CD4-positive, alpha-beta T cell treated with Interleukin-17A for 4 hours (primary cell): ENCODE measurements at regions not wholly inside any gene's neighbourhood (a gene's known extent, or its start where the extent isn't known, plus 50 kb on each side); places are given as distances from the start of the nearest gene placed in this dataset.

Source experiments
- DNase-seq: peaks from one replicate; pipeline ENCODE4 v3.0.0-alpha.2; 2020; ENCODE audit warnings: mixed read lengths

GRCh38 chr1:193676996-193677549 is 490.7 kb upstream of the B3GALT2 start:
- DNase-seq, result no peak

DNA sequence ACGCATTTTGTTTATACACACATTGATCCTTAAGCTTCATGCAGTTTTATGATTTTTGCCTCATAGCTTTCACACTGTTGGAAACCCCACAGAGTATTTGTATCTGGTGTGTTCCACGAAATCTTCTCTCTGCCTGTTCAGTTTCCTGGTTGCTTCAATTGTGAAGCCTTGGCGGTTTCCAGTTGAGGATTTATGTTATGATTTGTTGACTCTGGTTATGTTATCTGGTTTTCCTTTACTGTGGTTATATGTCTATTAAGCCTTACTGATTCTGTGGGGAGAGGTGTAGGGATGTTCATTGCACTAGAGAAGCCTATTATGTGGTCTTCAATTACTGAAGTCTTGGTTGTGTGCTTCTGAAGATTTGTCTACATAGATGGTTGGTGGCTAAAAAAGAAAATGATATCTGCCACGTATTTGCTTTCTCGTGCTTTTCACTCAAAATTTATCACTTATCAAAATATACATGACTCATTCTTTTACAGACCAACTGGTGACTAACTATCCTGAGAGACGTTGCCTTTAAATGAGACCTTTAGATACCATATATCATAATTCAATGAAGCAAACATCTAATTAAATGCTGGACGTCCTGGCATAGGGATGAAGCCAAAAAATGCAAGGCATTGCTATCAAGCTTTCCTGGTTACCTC is 488.0 kb upstream of the B3GALT2 start:
- DNase-seq, result no peak

GRCh38 chr1:193666485-193667083 is 480.2 kb upstream of the B3GALT2 start:
- DNase-seq, result no peak

DNA sequence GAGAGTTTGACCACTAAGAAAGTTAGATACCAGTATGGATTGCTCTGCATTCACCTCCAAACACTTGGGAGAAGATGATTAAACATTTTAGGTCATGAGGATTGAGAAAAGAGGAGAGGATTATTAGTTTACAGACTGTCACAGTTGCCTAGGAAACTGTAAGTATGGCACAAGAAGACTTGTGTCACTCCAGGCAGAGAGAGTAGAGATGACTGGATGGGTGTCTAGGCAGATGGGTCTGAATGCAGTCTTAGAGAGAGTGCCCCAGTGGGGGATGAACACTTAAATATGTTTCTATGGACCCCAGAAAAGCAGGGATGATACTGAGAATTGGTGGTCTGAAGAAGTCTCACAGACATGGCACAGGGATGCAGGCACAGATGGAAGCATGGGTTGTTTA is 477.6 kb upstream of the B3GALT2 start:
- DNase-seq, result no peak

GRCh38 chr1:193662030-193662429 is 475.6 kb upstream of the B3GALT2 start:
- DNase-seq, result no peak

DNA sequence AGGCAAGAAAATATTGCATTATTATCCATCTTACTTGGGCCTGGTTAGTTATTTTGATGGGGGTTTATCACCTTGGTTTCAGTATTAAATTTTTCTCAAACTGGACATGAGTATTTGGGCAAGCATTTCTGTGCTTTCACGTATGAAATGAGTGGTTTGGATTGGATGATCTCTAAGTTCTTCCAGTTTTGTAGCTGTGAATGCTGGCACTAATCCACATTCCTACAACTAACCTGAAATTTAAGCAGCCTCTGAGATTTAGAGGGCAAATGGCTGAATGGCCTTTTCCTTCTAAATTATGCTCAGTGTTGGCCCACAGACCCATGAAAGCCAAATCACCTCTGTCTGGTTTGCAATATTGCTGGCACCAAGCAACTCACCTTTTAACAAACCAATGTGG is 475.0 kb upstream of the B3GALT2 start:
- DNase-seq, result no peak

GRCh38 chr1:193660428-193660827 is 474.0 kb upstream of the B3GALT2 start:
- no peak for DNase-seq

DNA sequence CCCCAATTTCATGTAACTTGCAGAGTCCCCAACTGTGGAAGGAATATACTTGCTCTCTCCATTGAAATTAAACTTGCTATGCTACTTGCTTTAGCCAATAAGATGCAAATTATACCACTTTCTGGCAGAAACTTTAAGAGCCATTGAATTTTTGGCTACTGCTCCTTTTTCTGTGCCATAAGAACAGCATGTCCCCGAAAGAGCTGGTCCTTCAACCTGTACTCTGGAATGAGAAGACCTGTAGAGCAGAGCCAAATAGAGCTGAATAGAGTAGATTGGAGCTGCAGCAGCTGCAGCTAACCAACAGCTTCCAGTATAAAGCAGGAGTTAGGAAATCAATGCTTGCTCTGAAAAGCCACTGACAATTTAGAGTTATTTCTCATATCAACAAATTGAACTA is 472.3 kb upstream of the B3GALT2 start:
- DNase-seq, result no peak

GRCh38 chr1:193658081-193658480 is 471.7 kb upstream of the B3GALT2 start:
- DNase-seq, result no peak

DNA sequence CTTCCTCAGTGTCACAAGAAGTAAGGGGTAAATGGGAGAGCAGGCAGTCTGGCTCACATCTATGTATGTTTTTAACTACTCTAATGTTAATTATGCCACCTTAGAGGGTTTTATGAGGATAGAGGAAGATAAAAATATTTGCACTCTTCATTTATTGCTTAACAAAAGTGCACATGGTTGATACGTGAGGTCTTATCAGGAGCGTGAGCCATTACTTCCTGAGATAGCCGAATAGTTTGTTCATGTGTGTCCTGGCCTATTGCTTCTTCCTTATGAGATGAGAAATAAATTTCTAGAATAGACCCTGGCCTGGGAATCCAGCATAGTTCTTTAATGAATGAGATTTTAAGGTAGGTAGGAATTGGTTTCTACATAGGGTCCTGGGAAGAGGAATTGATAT is 471.1 kb upstream of the B3GALT2 start:
- DNase-seq, result no peak

GRCh38 chr1:193656841-193657240 is 470.4 kb upstream of the B3GALT2 start:
- no peak for DNase-seq

- no peak for DNase-seq
These were observed 468.7 kb upstream of the B3GALT2 start for GRCh38 chr1:193654951-193655735.

DNA sequence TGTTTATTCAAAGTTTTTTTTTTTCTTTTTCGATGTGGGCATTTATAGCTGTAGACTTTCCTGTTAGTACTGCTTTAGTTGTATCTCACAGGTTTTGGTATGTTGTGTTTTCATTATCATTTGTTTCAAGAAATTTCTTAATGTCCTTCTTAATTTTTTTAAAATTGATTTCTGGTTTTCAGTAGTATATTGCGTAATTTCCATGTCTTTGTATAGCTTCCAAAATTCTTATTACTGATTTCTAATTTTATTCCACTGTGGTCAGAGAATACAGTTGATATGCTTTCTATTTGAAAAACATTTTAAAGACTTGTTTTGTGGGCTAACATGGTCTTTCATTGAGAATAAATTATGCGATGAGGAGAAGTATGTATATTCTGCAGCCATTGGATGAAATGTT is 463.2 kb upstream of the B3GALT2 start:
- DNase-seq, result no peak

DNA sequence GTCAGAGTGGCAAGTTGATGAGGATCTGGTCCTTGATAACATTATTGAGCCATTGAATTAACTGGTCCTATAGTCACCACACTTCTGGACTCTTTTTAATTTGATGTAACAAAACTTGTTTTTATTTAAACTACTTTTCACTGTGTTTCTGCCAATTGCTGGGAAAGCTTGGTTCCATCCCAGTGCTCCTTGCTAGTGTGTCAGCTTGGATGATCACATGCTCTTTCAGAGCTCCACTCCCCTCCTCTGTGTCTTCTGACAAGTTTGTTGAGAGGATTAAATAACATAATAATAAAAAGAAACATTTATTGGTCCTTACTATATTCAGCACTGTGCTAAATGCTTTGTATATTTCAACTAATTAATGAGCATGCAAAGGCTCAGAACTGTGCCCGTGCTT is 448.5 kb upstream of the B3GALT2 start:
- DNase-seq, result no peak

DNA sequence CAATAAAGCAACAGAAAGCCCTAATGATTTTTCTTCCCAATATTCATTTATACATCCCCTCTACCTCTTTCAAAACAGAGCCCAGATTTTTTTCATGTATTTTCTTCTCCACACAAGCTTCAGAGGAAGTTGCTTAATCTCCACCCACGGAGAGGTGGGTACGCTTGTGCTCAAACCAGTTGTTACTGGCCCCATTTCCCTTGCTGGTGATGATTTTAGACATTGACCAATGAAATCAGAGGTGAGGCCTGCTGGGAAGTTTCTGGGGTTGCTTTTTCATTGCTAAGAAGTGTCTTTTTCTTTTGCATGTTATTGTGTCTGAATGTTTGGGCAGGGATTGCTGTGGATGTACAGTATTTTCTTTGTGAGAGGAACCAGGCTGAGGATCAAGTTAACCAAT is 448.1 kb upstream of the B3GALT2 start:
- peak; percentile 15 for DNase-seq

DNA sequence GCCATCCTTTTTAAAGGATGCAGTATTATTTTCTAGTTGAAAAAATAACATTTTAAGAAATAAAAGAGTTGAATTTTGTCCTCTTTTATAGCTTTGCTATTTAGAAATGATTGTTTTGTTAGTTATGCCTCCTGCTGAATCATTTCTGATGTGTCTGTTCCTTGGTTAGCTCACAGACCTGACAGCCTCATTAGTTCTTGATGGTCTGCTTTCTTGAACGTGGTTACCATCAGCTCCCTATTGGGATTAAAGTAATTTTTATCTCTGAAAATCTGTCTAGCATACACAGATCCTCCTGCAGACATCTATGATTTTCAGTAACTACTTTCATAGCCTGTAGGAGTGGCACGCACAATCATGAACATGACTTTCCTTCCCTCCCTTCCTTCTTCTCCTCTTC is 447.6 kb upstream of the B3GALT2 start:
- DNase-seq, result no peak

- no peak for DNase-seq
These were observed 446.7 kb upstream of the B3GALT2 start for GRCh38 chr1:193633093-193633492.

DNA sequence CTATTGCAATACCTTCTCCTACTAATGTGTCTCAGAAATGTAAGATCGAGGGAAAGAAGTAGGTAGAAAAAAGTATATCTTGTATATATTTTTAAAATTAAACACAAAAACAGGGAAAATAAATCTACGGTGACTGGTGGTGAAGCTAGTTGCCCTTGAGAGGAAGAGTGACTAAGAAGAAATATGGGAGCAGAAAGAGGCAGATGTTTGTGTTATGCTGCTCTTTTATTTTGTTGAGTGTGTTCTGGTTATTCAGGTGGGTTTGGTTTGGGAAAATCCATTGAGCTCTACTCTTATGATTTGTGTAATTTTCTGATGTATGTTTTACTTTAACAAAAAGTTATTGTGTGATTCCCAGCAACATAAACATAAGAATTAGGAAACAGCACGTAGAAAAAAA is 444.9 kb upstream of the B3GALT2 start:
- DNase-seq, result no peak

DNA sequence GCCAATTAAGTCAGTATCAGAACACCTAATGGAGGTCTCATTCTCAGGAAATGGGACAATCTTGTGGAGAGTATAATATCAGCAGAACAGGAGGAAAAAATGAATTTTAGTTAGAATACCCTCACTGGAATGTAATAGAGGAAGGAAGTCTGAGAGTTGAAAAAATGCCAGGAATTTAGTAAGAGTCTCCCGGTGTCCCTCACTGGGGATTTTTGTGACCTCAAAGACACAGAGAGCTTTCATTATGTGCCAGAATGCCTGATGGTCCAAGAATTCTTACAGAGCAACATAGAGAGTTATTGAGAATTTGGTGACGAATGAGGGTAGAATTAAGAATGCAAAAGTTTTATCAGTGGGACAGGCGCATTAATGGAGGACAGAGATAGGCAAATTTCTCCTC is 443.5 kb upstream of the B3GALT2 start:
- no peak for DNase-seq

DNA sequence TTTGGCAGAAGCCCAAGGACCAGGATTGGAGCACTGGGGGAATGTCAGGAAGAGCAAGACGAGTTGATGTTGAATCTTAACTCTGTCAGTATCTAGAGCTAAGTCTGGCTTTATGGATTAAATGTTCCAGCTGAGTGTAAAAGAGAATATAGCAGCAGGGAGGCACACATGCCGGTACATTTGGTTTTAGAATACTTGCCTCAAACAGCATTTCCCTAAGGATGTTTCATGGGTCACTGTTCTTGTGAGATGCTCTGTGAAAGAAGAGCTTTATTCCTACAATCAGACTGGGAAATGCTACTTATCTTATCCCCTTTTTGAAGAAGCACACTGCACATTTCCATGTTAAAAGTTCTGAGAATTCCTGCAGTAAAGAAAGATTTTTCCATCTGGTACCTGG is 440.3 kb upstream of the B3GALT2 start:
- DNase-seq, result no peak

GRCh38 chr1:193625255-193625654 is 438.8 kb upstream of the B3GALT2 start:
- no peak for DNase-seq

DNA sequence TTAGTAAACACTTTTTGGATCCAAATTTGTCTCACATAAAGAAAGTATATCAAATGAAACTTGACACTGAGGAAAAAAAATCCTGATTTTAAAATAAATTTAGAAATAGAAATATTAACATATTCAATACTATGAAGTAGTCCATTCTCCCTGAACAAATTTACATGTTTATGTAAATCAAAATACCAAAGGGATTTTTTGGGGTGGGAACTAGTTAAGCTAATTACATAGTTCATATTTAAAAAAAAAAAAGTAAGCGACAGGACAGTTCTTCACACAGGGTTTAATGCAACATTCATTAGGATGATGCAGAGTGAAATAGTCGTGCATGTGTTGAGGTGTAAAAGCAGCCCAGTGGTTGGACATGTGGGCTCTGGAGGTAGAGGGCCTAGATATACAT is 433.5 kb upstream of the B3GALT2 start:
- DNase-seq, result no peak

- DNase-seq, result no peak
These were observed 428.4 kb upstream of the B3GALT2 start for GRCh38 chr1:193614817-193615216.

DNA sequence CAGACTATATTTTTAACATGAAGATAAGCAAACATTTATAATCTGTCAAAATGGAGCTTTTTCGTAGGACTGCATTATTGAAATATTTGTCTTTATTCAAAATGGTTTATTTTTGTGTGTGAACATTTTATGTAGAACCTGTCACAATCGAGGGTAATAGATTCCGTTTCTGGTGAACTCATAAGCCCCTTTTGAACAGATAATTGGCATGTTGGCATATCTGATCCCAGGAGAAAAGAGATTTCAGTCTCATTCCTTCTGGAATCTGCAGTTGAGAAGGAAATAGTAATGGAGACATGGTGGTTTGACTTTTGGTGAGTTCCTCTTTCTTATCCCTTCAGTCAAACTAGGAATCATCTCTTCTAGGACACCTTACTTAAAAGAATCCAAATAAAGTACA is 427.9 kb upstream of the B3GALT2 start:
- DNase-seq, result no peak
